GM23338 (cell line): ENCODE measurements at regions not wholly inside any gene's neighbourhood (a gene's known extent, or its start where the extent isn't known, plus 50 kb on each side); places are given as distances from the start of the nearest gene placed in this dataset.

Source experiments
- EZH2 ChIP-seq: fragments of 200-600 bp; sonication (generic); IDR thresholded peaks from one replicate; pipeline ENCODE4 v1.8.0; 2017; ENCODE audit warnings: antibody characterized with exemption, mild to moderate bottlenecking, low read depth; ENCODE audit not compliant: unreplicated experiment
- EZH2phosphoT487 ChIP-seq: fragments of 200-600 bp; sonication (generic); IDR thresholded peaks from one replicate; pipeline ENCODE4 v1.8.1; 2018; ENCODE audit warnings: antibody characterized with exemption; ENCODE audit not compliant: unreplicated experiment
- JUNB ChIP-seq: IDR thresholded peaks from one replicate; pipeline ENCODE4 v1.6.1; 2016; ENCODE audit warnings: antibody characterized with exemption; ENCODE audit not compliant: unreplicated experiment
- POLR2AphosphoS5 ChIP-seq: IDR thresholded peaks from 2 replicates; pipeline ENCODE4 v1.6.1; 2016; ENCODE audit warnings: antibody characterized with exemption, low read depth
- STAT1 ChIP-seq: IDR thresholded peaks from one replicate; pipeline ENCODE4 v1.6.1; 2016; ENCODE audit warnings: antibody characterized with exemption; ENCODE audit not compliant: unreplicated experiment
- ZNF114 ChIP-seq: fragments of 250-450 bp; sonication (Bioruptor Pico); IDR thresholded peaks from 2 replicates; pipeline ENCODE4 v1.5.0; 2020; ENCODE audit warnings: mild to moderate bottlenecking, moderate library complexity
- ZNF331 ChIP-seq: fragments of 250-450 bp; sonication (Bioruptor Pico); IDR thresholded peaks from 2 replicates; pipeline ENCODE4 v1.5.0; 2020; ENCODE audit warnings: low read depth, mild to moderate bottlenecking, moderate library complexity
- TF ChIP-seq, protein P1 (sequence below), 2 experiments: fragments of 200-600 bp in 1 of 2; sonication (generic) in 1 of 2; conservative IDR thresholded peaks; 2 replicates each; pipeline versions ENCODE4 v1.5.1 to v1.6.1; 2016 to 2017; ENCODE audit warnings: antibody characterized with exemption in 2 of 2, low read depth in 2 of 2, mild to moderate bottlenecking in 2 of 2, moderate library complexity in 1 of 2
- TF ChIP-seq, protein P2 (sequence below): IDR thresholded peaks from one replicate; pipeline ENCODE4 v1.6.1; 2018; ENCODE audit warnings: antibody characterized with exemption; ENCODE audit not compliant: unreplicated experiment
- TF ChIP-seq, protein P3 (sequence below): IDR thresholded peaks from 2 replicates; pipeline ENCODE4 v1.6.1; 2016; ENCODE audit warnings: antibody characterized with exemption

DNA sequence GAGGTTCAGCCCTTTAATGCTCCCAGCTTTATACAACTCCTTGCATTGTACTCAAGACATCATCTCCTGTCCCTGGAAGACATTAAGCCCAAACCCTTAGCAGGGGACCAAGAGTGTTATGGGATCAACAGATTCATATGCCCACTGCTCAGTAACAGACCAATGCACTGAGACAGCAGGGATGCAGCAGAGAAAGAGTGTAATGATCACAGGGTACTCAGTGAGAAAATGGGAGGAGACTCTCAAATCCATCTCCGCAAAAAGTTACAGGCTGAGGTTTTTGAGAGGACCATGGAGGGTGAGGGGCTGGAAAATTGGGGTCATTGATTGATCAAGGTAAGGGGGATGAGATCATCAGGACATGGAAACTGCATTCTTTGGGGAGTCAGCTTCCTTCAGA lies 96.2 kb downstream of the MATN1 start:
- no peak for TF ChIP-seq POLR2AphosphoS5
- TF ChIP-seq, protein P1, sequence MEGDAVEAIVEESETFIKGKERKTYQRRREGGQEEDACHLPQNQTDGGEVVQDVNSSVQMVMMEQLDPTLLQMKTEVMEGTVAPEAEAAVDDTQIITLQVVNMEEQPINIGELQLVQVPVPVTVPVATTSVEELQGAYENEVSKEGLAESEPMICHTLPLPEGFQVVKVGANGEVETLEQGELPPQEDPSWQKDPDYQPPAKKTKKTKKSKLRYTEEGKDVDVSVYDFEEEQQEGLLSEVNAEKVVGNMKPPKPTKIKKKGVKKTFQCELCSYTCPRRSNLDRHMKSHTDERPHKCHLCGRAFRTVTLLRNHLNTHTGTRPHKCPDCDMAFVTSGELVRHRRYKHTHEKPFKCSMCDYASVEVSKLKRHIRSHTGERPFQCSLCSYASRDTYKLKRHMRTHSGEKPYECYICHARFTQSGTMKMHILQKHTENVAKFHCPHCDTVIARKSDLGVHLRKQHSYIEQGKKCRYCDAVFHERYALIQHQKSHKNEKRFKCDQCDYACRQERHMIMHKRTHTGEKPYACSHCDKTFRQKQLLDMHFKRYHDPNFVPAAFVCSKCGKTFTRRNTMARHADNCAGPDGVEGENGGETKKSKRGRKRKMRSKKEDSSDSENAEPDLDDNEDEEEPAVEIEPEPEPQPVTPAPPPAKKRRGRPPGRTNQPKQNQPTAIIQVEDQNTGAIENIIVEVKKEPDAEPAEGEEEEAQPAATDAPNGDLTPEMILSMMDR (conservative IDR thresholded peaks at IDR 0.05; ENCODE audit: low read depth in 2 of 2): no peak
- TF ChIP-seq EZH2: no peak
- no peak for TF ChIP-seq ZNF331 (CRISPR knock-in tag)
- TF ChIP-seq, protein P2, sequence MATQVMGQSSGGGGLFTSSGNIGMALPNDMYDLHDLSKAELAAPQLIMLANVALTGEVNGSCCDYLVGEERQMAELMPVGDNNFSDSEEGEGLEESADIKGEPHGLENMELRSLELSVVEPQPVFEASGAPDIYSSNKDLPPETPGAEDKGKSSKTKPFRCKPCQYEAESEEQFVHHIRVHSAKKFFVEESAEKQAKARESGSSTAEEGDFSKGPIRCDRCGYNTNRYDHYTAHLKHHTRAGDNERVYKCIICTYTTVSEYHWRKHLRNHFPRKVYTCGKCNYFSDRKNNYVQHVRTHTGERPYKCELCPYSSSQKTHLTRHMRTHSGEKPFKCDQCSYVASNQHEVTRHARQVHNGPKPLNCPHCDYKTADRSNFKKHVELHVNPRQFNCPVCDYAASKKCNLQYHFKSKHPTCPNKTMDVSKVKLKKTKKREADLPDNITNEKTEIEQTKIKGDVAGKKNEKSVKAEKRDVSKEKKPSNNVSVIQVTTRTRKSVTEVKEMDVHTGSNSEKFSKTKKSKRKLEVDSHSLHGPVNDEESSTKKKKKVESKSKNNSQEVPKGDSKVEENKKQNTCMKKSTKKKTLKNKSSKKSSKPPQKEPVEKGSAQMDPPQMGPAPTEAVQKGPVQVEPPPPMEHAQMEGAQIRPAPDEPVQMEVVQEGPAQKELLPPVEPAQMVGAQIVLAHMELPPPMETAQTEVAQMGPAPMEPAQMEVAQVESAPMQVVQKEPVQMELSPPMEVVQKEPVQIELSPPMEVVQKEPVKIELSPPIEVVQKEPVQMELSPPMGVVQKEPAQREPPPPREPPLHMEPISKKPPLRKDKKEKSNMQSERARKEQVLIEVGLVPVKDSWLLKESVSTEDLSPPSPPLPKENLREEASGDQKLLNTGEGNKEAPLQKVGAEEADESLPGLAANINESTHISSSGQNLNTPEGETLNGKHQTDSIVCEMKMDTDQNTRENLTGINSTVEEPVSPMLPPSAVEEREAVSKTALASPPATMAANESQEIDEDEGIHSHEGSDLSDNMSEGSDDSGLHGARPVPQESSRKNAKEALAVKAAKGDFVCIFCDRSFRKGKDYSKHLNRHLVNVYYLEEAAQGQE: no peak
- no peak for TF ChIP-seq STAT1
- no peak for TF ChIP-seq EZH2phosphoT487
- no peak for TF ChIP-seq JUNB
- TF ChIP-seq, protein P3, sequence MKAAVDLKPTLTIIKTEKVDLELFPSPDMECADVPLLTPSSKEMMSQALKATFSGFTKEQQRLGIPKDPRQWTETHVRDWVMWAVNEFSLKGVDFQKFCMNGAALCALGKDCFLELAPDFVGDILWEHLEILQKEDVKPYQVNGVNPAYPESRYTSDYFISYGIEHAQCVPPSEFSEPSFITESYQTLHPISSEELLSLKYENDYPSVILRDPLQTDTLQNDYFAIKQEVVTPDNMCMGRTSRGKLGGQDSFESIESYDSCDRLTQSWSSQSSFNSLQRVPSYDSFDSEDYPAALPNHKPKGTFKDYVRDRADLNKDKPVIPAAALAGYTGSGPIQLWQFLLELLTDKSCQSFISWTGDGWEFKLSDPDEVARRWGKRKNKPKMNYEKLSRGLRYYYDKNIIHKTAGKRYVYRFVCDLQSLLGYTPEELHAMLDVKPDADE: no peak
- TF ChIP-seq ZNF114 (CRISPR knock-in tag): no peak
